ENCODE measurements at regions not wholly inside any gene's neighbourhood (a gene's known extent, or its start where the extent isn't known, plus 50 kb on each side); places are given as distances from the start of the nearest gene placed in this dataset.
A peak's percentile ranks its signal among the peaks of the same experiment; 100 is the strongest.

- H3K4me3 Mint-ChIP-seq, result no peak overlapping the region
- Histone ChIP-seq H3K4me3 (replicated peaks in 1 of 3; ENCODE audit: low read depth in 2 of 3, low read length in 3 of 3) (no peak overlapping the region), H3K79me2 (ENCODE audit: insufficient read depth, low read length) (no peaks in the 10 kb centered on the region), H3K4me1 (ENCODE audit: control insufficient read depth in 1 of 2, insufficient read depth in 2 of 2, low read length in 2 of 2) (no peaks in the 10 kb centered on the region), H3K36me3 (replicated peaks in 1 of 2; ENCODE audit: control insufficient read depth in 1 of 2, insufficient read depth in 2 of 2, low read length in 2 of 2) (no peaks in the 10 kb centered on the region), H3K27ac (ENCODE audit: low read depth in 1 of 2, low read length in 2 of 2) (no peak overlapping the region), H2AFZ (ENCODE audit: insufficient read depth, low read depth, low read length, poor library complexity, severe bottlenecking) (no peak overlapping the region), H3K27me3 (ENCODE audit: control insufficient read depth in 2 of 2, insufficient read depth in 2 of 2, low read length in 2 of 2) (no peaks in the 10 kb centered on the region), H3K4me2 (replicated peaks; ENCODE audit: extremely low read depth, low read length, poor library complexity, severe bottlenecking) (no peak overlapping the region), H3K9ac (ENCODE audit: insufficient read depth, low read length, poor library complexity, severe bottlenecking) (no peak overlapping the region), H3K9me3 (replicated peaks in 1 of 2; ENCODE audit: control insufficient read depth in 1 of 2, insufficient read depth in 1 of 2, low read length in 2 of 2) (no peaks in the 10 kb centered on the region), H4K20me1 (ENCODE audit: insufficient read depth, low read length) (no peaks in the 10 kb centered on the region)
- intact Hi-C loops (cut with micrococcal nuclease), result no loop called here
- H3K4me1 Mint-ChIP-seq, result peaks cover 7% of the 10 kb centered on the region
- H3K9me3 Mint-ChIP-seq, result peaks cover 0 to 2% (median 0%) of the 10 kb centered on the region in 7 donors
- DNase-seq, result no peak
- H3K36me3 Mint-ChIP-seq, result no peaks in the 10 kb centered on the region
- TF ChIP-seq CTCF (IDR thresholded peaks at IDR 0.05), result no peak
- 92% methylated on average over 2 of the region's 4 CpGs for WGBS (ENCODE audit: insufficient coverage)
- H3K27me3 Mint-ChIP-seq (ENCODE audit: low read depth in 3 of 3), result peaks cover 6 to 16% (median 8%) of the 10 kb centered on the region in 3 donors
- peak overlapping the region in 1 of 7 donors; percentile 33 for H3K27ac Mint-ChIP-seq
Measured at GRCh38 chr9:89839449-89839848, 234.6 kb downstream of the GADD45G start.

- no peaks in the 10 kb centered on the region for H3K36me3 Mint-ChIP-seq
- H3K27ac ChIP-seq (ENCODE audit: low read depth in 1 of 2, low read length in 2 of 2), result no peak overlapping the region
- 91% methylated on average over 7 of the region's 7 CpGs for WGBS (ENCODE audit: insufficient coverage)
Measured at GRCh38 chr9:89839952-89840351, 235.1 kb downstream of the GADD45G start.

More at GRCh38 chr9:89839952-89840351, 235.1 kb downstream of the GADD45G start:
- Histone ChIP-seq H3K27me3 (ENCODE audit: control insufficient read depth in 2 of 2, insufficient read depth in 2 of 2, low read length in 2 of 2) (no peaks in the 10 kb centered on the region), H3K79me2 (ENCODE audit: insufficient read depth, low read length) (no peaks in the 10 kb centered on the region), H3K4me2 (replicated peaks; ENCODE audit: extremely low read depth, low read length, poor library complexity, severe bottlenecking) (no peak overlapping the region), H3K36me3 (replicated peaks in 1 of 2; ENCODE audit: control insufficient read depth in 1 of 2, insufficient read depth in 2 of 2, low read length in 2 of 2) (no peaks in the 10 kb centered on the region), H3K9me3 (replicated peaks in 1 of 2; ENCODE audit: control insufficient read depth in 1 of 2, insufficient read depth in 1 of 2, low read length in 2 of 2) (no peaks in the 10 kb centered on the region), H2AFZ (ENCODE audit: insufficient read depth, low read depth, low read length, poor library complexity, severe bottlenecking) (no peak overlapping the region), H3K4me3 (replicated peaks in 1 of 3; ENCODE audit: low read depth in 2 of 3, low read length in 3 of 3) (no peak overlapping the region), H4K20me1 (ENCODE audit: insufficient read depth, low read length) (no peaks in the 10 kb centered on the region), H3K9ac (ENCODE audit: insufficient read depth, low read length, poor library complexity, severe bottlenecking) (no peak overlapping the region), H3K4me1 (ENCODE audit: control insufficient read depth in 1 of 2, insufficient read depth in 2 of 2, low read length in 2 of 2) (no peaks in the 10 kb centered on the region)
- intact Hi-C loops (cut with micrococcal nuclease), result no loop called here
- no peak for TF ChIP-seq CTCF (IDR thresholded peaks at IDR 0.05)
- peaks cover 4 to 16% (median 7%) of the 10 kb centered on the region in 3 donors for H3K27me3 Mint-ChIP-seq (ENCODE audit: low read depth in 3 of 3)
- no peak overlapping the region for H3K4me3 Mint-ChIP-seq
- peaks cover 0 to under 1% (median 0%) of the 10 kb centered on the region in 7 donors for H3K9me3 Mint-ChIP-seq
- no peak overlapping the region for H3K27ac Mint-ChIP-seq
- DNase-seq, result no peak
- peaks cover 7% of the 10 kb centered on the region for H3K4me1 Mint-ChIP-seq
